ENCODE measurements at regions not wholly inside any gene's neighbourhood (a gene's known extent, or its start where the extent isn't known, plus 50 kb on each side); places are given as distances from the start of the nearest gene placed in this dataset.

DNA sequence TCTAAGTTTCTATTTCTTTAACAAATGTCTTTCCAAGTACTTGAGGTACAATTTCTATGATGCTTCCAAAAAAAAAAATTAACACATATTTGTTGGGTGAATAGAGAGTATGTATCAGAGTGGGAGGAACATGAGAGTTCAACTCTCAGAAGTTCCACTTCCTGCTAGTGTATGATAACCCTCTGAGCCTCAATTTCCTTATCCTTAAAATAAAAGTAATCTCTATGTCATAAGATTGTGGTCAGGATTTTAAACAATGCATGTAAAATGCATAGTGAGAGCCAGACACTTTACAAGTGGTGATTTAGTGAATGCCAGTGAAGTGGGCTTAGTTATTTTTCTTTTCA, 270.3 kb upstream of the AMIGO2 start:
- TF ChIP-seq, protein P1, sequence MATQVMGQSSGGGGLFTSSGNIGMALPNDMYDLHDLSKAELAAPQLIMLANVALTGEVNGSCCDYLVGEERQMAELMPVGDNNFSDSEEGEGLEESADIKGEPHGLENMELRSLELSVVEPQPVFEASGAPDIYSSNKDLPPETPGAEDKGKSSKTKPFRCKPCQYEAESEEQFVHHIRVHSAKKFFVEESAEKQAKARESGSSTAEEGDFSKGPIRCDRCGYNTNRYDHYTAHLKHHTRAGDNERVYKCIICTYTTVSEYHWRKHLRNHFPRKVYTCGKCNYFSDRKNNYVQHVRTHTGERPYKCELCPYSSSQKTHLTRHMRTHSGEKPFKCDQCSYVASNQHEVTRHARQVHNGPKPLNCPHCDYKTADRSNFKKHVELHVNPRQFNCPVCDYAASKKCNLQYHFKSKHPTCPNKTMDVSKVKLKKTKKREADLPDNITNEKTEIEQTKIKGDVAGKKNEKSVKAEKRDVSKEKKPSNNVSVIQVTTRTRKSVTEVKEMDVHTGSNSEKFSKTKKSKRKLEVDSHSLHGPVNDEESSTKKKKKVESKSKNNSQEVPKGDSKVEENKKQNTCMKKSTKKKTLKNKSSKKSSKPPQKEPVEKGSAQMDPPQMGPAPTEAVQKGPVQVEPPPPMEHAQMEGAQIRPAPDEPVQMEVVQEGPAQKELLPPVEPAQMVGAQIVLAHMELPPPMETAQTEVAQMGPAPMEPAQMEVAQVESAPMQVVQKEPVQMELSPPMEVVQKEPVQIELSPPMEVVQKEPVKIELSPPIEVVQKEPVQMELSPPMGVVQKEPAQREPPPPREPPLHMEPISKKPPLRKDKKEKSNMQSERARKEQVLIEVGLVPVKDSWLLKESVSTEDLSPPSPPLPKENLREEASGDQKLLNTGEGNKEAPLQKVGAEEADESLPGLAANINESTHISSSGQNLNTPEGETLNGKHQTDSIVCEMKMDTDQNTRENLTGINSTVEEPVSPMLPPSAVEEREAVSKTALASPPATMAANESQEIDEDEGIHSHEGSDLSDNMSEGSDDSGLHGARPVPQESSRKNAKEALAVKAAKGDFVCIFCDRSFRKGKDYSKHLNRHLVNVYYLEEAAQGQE (IDR thresholded peaks at IDR 0.05) = no peak
- TF ChIP-seq, protein P2, sequence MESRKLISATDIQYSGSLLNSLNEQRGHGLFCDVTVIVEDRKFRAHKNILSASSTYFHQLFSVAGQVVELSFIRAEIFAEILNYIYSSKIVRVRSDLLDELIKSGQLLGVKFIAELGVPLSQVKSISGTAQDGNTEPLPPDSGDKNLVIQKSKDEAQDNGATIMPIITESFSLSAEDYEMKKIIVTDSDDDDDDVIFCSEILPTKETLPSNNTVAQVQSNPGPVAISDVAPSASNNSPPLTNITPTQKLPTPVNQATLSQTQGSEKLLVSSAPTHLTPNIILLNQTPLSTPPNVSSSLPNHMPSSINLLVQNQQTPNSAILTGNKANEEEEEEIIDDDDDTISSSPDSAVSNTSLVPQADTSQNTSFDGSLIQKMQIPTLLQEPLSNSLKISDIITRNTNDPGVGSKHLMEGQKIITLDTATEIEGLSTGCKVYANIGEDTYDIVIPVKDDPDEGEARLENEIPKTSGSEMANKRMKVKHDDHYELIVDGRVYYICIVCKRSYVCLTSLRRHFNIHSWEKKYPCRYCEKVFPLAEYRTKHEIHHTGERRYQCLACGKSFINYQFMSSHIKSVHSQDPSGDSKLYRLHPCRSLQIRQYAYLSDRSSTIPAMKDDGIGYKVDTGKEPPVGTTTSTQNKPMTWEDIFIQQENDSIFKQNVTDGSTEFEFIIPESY (IDR thresholded peaks at IDR 0.05) = no peak
- TF ChIP-seq, protein P3, sequence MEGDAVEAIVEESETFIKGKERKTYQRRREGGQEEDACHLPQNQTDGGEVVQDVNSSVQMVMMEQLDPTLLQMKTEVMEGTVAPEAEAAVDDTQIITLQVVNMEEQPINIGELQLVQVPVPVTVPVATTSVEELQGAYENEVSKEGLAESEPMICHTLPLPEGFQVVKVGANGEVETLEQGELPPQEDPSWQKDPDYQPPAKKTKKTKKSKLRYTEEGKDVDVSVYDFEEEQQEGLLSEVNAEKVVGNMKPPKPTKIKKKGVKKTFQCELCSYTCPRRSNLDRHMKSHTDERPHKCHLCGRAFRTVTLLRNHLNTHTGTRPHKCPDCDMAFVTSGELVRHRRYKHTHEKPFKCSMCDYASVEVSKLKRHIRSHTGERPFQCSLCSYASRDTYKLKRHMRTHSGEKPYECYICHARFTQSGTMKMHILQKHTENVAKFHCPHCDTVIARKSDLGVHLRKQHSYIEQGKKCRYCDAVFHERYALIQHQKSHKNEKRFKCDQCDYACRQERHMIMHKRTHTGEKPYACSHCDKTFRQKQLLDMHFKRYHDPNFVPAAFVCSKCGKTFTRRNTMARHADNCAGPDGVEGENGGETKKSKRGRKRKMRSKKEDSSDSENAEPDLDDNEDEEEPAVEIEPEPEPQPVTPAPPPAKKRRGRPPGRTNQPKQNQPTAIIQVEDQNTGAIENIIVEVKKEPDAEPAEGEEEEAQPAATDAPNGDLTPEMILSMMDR (IDR thresholded peaks at IDR 0.05; ENCODE audit: low read depth, low read length, missing input control) = no peak
- TF ChIP-seq, protein P4, sequence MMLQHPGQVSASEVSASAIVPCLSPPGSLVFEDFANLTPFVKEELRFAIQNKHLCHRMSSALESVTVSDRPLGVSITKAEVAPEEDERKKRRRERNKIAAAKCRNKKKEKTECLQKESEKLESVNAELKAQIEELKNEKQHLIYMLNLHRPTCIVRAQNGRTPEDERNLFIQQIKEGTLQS (IDR thresholded peaks at IDR 0.05) = no peak
- TF ChIP-seq, protein P5, sequence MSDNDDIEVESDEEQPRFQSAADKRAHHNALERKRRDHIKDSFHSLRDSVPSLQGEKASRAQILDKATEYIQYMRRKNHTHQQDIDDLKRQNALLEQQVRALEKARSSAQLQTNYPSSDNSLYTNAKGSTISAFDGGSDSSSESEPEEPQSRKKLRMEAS (IDR thresholded peaks at IDR 0.05) = no peak
- TF ChIP-seq RAD21 (IDR thresholded peaks at IDR 0.05) = no peak
- TF ChIP-seq RXRA (IDR thresholded peaks at IDR 0.05) = no peak
- no peak for TF ChIP-seq JUND (IDR thresholded peaks at IDR 0.05)
- TF ChIP-seq GABPA (IDR thresholded peaks at IDR 0.05 in 1 of 2, conservative IDR thresholded peaks at IDR 0.05 in 1 of 2) = no peak
- TF ChIP-seq SP1 (IDR thresholded peaks at IDR 0.05) = no peak
- no peak for TF ChIP-seq YY1 (IDR thresholded peaks at IDR 0.05)
- no peak for TF ChIP-seq TAF1 (conservative IDR thresholded peaks at IDR 0.05)
- no peak for TF ChIP-seq NR2F2 (IDR thresholded peaks at IDR 0.05)
- no peak for TF ChIP-seq FOXA1 (IDR thresholded peaks at IDR 0.05)
